CD4-positive, CD25-positive, alpha-beta regulatory T cell (primary cell): ENCODE measurements at regions not wholly inside any gene's neighbourhood (a gene's known extent, or its start where the extent isn't known, plus 50 kb on each side); places are given as distances from the start of the nearest gene placed in this dataset.

Experiments
- ATAC-seq, 2 donors: fragments of 150-1000 bp; cut with Tn5 transposase; one replicate each; pipeline ENCODE4 v1.10.0; 2021; ENCODE audit warnings: low read depth in 2 of 2, moderate number of reproducible peaks in 2 of 2, moderate library complexity in 1 of 2
- DNase-seq, 3 donors: peaks; one replicate each; pipeline versions ENCODE4 v3.0.0 to v3.0.0-alpha.2; 2012 to 2022; ENCODE audit warnings: mixed read lengths in 1 of 3
- H3K27ac ChIP-seq: one replicate; pipeline ENCODE4 v1.7.0; 2013; ENCODE audit warnings: mild to moderate bottlenecking, low read length; ENCODE audit not compliant: insufficient read depth, poor library complexity, severe bottlenecking
- H3K27me3 ChIP-seq: one replicate; pipeline ENCODE4 v1.7.0; 2013; ENCODE audit warnings: low read length; ENCODE audit not compliant: control insufficient read depth, insufficient read depth
- H3K36me3 ChIP-seq: one replicate; pipeline ENCODE4 v1.7.0; 2013; ENCODE audit warnings: mild to moderate bottlenecking, low read length, moderate library complexity; ENCODE audit not compliant: control insufficient read depth, insufficient read depth
- H3K4me1 ChIP-seq: 2 replicates; pipeline ENCODE4 v1.7.0; 2013; ENCODE audit warnings: mild to moderate bottlenecking, low read length; ENCODE audit not compliant: insufficient read depth, control insufficient read depth, poor library complexity, severe bottlenecking
- H3K4me3 ChIP-seq: one replicate; pipeline ENCODE4 v1.7.0; 2013; ENCODE audit warnings: low read depth, mild to moderate bottlenecking, low read length, moderate library complexity
- H3K9me3 ChIP-seq, 2 experiments: 1 replicate in 1 of 2; 2 replicates in 1 of 2; pipeline ENCODE4 v1.7.0; 2013; ENCODE audit warnings: low read length in 2 of 2, mild to moderate bottlenecking in 1 of 2, moderate library complexity in 1 of 2; ENCODE audit not compliant: control insufficient read depth in 2 of 2
- H3K27ac Mint-ChIP-seq, 3 donors: one replicate each; pipeline ENCODE4 v1.8.0; 2020 to 2022; ENCODE audit warnings: mild to moderate bottlenecking in 3 of 3, mixed read lengths in 3 of 3, moderate library complexity in 2 of 3
- H3K27me3 Mint-ChIP-seq: one replicate; pipeline ENCODE4 v1.8.0; 2022; ENCODE audit warnings: mild to moderate bottlenecking, mixed read lengths
- H3K36me3 Mint-ChIP-seq: one replicate; pipeline ENCODE4 v1.8.0; 2020; ENCODE audit warnings: mixed read lengths
- H3K4me1 Mint-ChIP-seq, 4 donors: one replicate each; pipeline ENCODE4 v1.8.0; 2020 to 2022; ENCODE audit warnings: mixed read lengths in 4 of 4, mild to moderate bottlenecking in 1 of 4
- H3K4me3 Mint-ChIP-seq, 4 donors: one replicate each; pipeline ENCODE4 v1.8.0; 2020 to 2022; ENCODE audit warnings: mild to moderate bottlenecking in 4 of 4, mixed read lengths in 4 of 4, moderate library complexity in 3 of 4
- H3K9me3 Mint-ChIP-seq, 7 donors: one replicate each; pipeline ENCODE4 v1.8.0; 2020 to 2022; ENCODE audit warnings: mixed read lengths in 7 of 7, mild to moderate bottlenecking in 3 of 7, moderate library complexity in 2 of 7

GRCh38 chr2:38492042-38492615, 110.6 kb downstream of the HNRNPLL start:
- Histone ChIP-seq H3K27me3 (no peaks in the 10 kb centered on the region), H3K4me1 (no peaks in the 10 kb centered on the region), H3K4me3 (no peak overlapping the region), H3K27ac (no peak overlapping the region), H3K36me3 (no peaks in the 10 kb centered on the region), H3K9me3 (no peaks in the 10 kb centered on the region)
- H3K27me3 Mint-ChIP-seq: no peaks in the 10 kb centered on the region
- no peak overlapping the region for H3K27ac Mint-ChIP-seq
- ATAC-seq (no peak), DNase-seq (no peak)
- H3K9me3 Mint-ChIP-seq: no peaks in the 10 kb centered on the region
- no peaks in the 10 kb centered on the region for H3K36me3 Mint-ChIP-seq
- no peak overlapping the region for H3K4me3 Mint-ChIP-seq
- no peaks in the 10 kb centered on the region for H3K4me1 Mint-ChIP-seq

GRCh38 chr2:38491436-38491835, 111.3 kb downstream of the HNRNPLL start:
- no peaks in the 10 kb centered on the region for H3K4me1 ChIP-seq
- no peaks in the 10 kb centered on the region for H3K9me3 Mint-ChIP-seq
- no peak overlapping the region for H3K27ac ChIP-seq
- no peaks in the 10 kb centered on the region for H3K27me3 ChIP-seq
- DNase-seq (no peak), ATAC-seq (no peak)
- H3K4me1 Mint-ChIP-seq: no peaks in the 10 kb centered on the region
- H3K36me3 ChIP-seq: no peaks in the 10 kb centered on the region
- H3K27ac Mint-ChIP-seq: no peak overlapping the region
- no peaks in the 10 kb centered on the region for H3K9me3 ChIP-seq
- H3K27me3 Mint-ChIP-seq: no peaks in the 10 kb centered on the region
- no peaks in the 10 kb centered on the region for H3K36me3 Mint-ChIP-seq
- no peak overlapping the region for H3K4me3 ChIP-seq
- H3K4me3 Mint-ChIP-seq: no peak overlapping the region

GRCh38 chr2:38489846-38490245, 112.8 kb upstream of the ATL2 start:
- Histone ChIP-seq H3K27me3 (no peaks in the 10 kb centered on the region), H3K36me3 (no peaks in the 10 kb centered on the region), H3K4me1 (no peaks in the 10 kb centered on the region), H3K4me3 (no peak overlapping the region), H3K27ac (no peak overlapping the region), H3K9me3 (no peaks in the 10 kb centered on the region)
- no peak for ATAC-seq
- H3K4me1 Mint-ChIP-seq: no peaks in the 10 kb centered on the region
- H3K36me3 Mint-ChIP-seq: no peaks in the 10 kb centered on the region
- no peak overlapping the region for H3K27ac Mint-ChIP-seq
- no peak overlapping the region for H3K4me3 Mint-ChIP-seq
- H3K27me3 Mint-ChIP-seq: no peaks in the 10 kb centered on the region
- H3K9me3 Mint-ChIP-seq: no peaks in the 10 kb centered on the region
- no peak for DNase-seq

GRCh38 chr2:38487852-38488251, 110.8 kb upstream of the ATL2 start:
- Histone ChIP-seq H3K27me3 (no peaks in the 10 kb centered on the region), H3K4me3 (no peak overlapping the region), H3K4me1 (no peaks in the 10 kb centered on the region), H3K9me3 (no peaks in the 10 kb centered on the region), H3K36me3 (no peaks in the 10 kb centered on the region), H3K27ac (no peak overlapping the region)
- no peaks in the 10 kb centered on the region for H3K27me3 Mint-ChIP-seq
- H3K9me3 Mint-ChIP-seq: peaks cover 0 to 2% (median 0%) of the 10 kb centered on the region in 7 donors
- no peak for ATAC-seq
- H3K4me1 Mint-ChIP-seq: no peaks in the 10 kb centered on the region
- DNase-seq: no peak
- H3K36me3 Mint-ChIP-seq: no peaks in the 10 kb centered on the region
- no peak overlapping the region for H3K4me3 Mint-ChIP-seq
- no peak overlapping the region for H3K27ac Mint-ChIP-seq

- Mint-ChIP-seq H3K36me3 (no peaks in the 10 kb centered on the region), H3K27ac (no peak overlapping the region), H3K27me3 (no peaks in the 10 kb centered on the region), H3K4me1 (no peaks in the 10 kb centered on the region), H3K4me3 (no peak overlapping the region), H3K9me3 (peaks cover 0 to 2% (median 0%) of the 10 kb centered on the region in 7 donors)
- Histone ChIP-seq H3K4me3 (no peak overlapping the region), H3K36me3 (no peaks in the 10 kb centered on the region), H3K9me3 (no peaks in the 10 kb centered on the region), H3K4me1 (no peaks in the 10 kb centered on the region), H3K27me3 (no peaks in the 10 kb centered on the region), H3K27ac (no peak overlapping the region)
- ATAC-seq (no peak), DNase-seq (no peak)
These were observed 109.3 kb upstream of the ATL2 start for GRCh38 chr2:38486213-38487026.

GRCh38 chr2:38485734-38486133, 108.7 kb upstream of the ATL2 start:
- no peaks in the 10 kb centered on the region for H3K36me3 ChIP-seq
- peaks cover 5% of the 10 kb centered on the region in 2 experiments for H3K9me3 ChIP-seq
- Mint-ChIP-seq H3K36me3 (no peaks in the 10 kb centered on the region), H3K27me3 (no peaks in the 10 kb centered on the region), H3K27ac (no peak overlapping the region), H3K4me3 (no peak overlapping the region), H3K4me1 (no peaks in the 10 kb centered on the region), H3K9me3 (peaks cover 0 to 5% (median 2%) of the 10 kb centered on the region in 7 donors)
- H3K27me3 ChIP-seq: no peaks in the 10 kb centered on the region
- DNase-seq (no peak), ATAC-seq (no peak)
- no peak overlapping the region for H3K27ac ChIP-seq
- H3K4me1 ChIP-seq: no peaks in the 10 kb centered on the region
- H3K4me3 ChIP-seq: no peak overlapping the region

GRCh38 chr2:38484957-38485356, 107.9 kb upstream of the ATL2 start:
- ATAC-seq: no peak
- Histone ChIP-seq H3K4me3 (no peak overlapping the region), H3K36me3 (no peaks in the 10 kb centered on the region), H3K27me3 (no peaks in the 10 kb centered on the region), H3K4me1 (no peaks in the 10 kb centered on the region), H3K9me3 (peaks cover 11 to 12% of the 10 kb centered on the region in 2 experiments), H3K27ac (no peak overlapping the region)
- no peaks in the 10 kb centered on the region for H3K27me3 Mint-ChIP-seq
- H3K4me1 Mint-ChIP-seq: no peaks in the 10 kb centered on the region
- H3K36me3 Mint-ChIP-seq: no peaks in the 10 kb centered on the region
- no peak for DNase-seq
- H3K27ac Mint-ChIP-seq: no peak overlapping the region
- H3K9me3 Mint-ChIP-seq: peaks cover 0 to 9% (median 6%) of the 10 kb centered on the region in 7 donors
- no peak overlapping the region for H3K4me3 Mint-ChIP-seq
